ENCODE measurements at regions not wholly inside any gene's neighbourhood (a gene's known extent, or its start where the extent isn't known, plus 50 kb on each side); places are given as distances from the start of the nearest gene placed in this dataset.
"Not testable (repeated sequence)": the region's sequence is repeated elsewhere in the genome, so short reads cannot be mapped to it uniquely, and the experiment has no call there.

DNA sequence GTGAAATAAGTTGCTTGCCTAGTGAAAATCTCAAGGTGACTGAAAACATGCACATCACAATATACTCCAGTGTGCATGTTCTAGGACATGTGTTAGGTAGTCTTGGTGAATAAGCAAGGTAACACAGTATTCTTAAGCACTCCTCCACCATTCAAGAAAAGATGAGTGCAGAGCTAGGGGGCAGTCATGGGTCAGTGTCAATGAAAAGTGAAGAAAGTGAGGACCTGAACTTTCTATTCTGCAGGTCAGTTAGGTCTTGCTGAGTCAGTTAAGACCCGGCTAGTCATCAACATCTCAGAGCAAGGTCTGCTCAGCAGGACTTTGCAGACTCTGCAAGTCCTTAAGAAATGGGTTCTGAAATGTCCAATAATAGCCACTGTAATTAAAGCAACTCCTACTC, 82.6 kb upstream of the POMZP3 start:
- not testable (repeated sequence) for DNase-seq

DNA sequence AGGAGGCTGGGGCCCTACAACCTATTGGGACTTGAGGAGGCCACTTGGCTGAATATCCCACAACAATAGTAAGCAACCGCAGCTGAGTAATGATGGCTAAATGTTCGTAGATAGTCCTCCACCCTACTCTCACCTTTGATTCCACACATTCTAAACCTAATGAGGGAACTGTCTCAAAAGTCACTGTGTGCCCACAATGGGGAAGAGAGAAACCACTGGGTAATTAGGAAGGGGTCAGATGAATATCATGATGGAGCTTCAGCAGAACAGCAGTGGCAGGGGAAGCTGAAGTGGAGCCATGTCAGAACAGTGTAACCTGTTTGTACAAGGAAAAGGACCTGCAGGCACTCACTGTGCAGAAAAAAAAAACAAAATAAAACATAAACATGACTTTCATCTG, 81.4 kb upstream of the POMZP3 start:
- not testable (repeated sequence) for DNase-seq

DNA sequence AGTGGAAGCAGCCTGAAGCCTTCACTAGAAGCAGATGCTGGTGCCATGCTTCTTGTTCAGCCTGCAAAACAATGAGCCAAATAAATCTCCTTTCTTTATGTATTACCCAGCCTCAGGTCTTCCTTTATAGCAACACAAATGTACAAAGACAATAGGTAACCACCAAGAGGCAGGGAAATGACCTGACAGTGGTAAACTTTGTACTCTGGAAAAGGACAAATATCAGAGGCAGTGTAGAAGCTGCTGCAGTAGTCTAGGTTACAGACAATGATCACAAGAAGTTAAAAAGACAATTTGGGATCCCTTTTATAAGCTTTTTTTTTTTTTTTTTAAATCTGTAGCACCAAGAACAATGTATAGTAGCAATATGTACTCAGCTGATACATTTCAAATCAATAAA, 76.7 kb upstream of the POMZP3 start:
- DNase-seq, result not testable (repeated sequence)

DNA sequence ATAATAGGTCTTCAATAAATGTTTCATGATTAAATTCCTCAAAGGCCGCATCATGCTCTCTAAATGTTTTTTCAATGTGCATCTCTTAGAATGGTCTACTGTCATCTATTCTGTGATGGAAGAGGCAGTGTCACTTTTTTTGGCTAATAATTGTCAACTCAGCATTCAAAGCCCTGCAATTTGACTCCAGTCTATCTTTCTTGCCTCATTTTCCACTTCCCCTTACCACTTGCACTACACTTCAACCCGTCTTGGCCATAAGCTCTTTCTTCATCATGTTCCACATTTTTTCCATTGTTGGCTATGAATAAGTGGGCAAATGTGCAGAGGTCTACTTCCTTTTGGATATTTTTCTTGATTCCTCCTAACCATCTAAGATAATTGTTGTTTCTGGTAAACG, 59.2 kb upstream of the POMZP3 start:
- DNase-seq, result not testable (repeated sequence)

DNA sequence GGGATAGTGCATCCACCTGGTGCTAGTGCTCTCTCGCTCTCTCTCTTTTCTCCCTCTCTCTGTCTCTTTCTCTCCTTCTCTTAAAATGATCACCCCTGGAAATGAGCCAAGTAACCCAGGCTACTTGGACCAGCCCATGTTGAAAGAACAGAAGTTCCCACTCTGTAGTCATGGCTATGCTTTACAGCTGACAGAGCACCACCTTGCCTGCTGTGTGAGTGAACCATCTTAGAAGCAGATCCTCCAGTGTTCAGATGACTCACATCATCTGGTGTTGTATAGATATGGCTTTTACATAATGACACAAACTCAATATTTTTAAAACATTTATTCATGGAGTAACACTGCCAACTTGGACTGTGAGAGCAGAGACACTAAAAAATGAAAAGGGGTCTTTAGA, 57.7 kb upstream of the POMZP3 start:
- not testable (repeated sequence) for DNase-seq

DNA sequence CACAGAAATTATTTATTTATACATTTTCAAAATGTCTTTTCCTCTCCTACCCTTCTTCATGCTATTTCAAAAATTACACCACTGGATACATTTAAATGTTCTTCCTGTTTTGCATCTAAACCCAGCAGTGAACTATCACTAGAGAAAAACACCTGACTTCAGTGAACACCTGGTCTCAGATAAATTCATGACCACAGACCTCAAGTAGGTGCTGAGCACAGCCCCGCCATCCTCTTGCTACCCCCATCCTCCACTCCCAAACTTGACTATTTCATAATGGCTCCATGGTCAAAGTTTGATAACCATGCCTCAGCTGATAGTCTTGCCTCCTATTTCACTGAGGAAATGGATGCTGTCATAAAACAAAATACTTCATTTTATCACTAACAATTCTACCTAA, 56.6 kb upstream of the POMZP3 start:
- DNase-seq, result not testable (repeated sequence)

DNA sequence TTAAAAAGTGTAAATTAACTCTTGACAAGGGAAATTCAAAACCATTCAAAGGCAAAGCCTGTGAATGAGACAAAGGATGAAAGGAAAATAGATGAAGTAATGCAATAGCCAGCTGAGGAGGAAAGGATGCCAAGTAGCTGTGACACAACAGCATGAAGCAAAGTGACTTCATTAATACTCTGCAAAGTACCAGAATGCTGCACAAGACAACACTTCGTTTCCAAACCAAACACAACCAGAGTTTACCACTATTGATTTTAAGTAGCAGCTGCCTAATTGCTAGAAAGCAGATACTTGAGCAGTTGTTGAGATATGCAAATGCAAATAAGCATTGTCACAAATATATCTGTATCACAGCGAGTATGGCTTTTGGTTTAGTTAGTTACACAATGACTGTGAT, 54.7 kb upstream of the POMZP3 start:
- DNase-seq, result peak; percentile 85

DNA sequence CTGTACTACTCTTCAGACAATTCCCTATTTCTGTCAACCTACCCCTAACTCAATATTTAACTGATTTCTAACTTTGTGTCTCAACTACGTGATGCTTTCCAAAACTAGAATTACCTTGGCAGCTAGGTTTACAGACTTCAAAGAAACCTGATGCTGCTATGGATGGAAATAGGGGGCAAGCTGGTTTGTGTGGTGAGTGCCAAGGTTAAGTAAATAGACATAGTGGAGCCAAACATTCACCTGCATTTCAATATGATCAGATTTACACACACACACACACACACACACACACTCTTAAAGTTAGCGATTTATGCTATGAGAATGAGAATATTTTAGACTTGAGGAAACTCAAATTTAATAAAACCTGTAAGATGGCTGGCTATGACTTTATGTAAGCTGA, 52.1 kb upstream of the POMZP3 start:
- DNase-seq, result not testable (repeated sequence)

DNA sequence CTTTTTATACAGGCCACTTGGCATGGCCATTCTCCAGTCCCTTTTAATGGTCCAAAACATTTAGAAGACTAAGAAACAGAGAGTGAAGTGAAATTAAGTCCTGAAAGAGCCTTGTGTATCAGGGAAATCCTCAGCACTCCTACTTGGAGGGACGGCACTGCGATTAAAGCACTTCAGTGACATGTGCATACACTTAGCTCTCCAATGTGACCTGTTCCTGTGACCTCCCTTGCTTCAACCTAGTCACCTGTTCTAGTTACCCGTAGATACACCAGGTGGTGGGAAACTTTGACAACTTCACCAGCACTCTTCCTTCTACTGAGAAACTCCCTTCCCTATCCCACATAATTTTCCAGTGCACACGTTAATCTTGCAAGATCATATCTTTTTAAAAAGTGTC, 51.4 kb upstream of the POMZP3 start:
- not testable (repeated sequence) for DNase-seq

DNA sequence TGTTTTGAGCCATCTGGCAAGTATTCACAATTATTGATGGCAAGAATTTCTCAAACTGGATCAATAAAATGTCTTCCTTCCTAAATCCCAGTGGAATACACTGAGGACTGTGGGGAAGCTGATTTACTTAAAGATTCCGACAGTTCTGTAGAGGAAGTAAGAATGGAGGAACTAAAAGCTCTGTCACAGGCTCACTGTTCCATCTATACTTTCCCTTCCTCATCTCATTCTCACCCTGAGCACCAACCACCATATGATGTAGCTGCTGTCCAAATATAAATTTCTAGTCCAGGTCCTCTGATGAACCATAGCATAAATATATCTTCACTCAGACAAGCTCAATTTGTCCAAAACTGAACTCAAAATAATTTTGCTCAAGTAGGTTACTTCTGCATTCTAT, 49.8 kb upstream of the POMZP3 start:
- DNase-seq, result not testable (repeated sequence)
